Loucy (cell line): ENCODE measurements at regions not wholly inside any gene's neighbourhood (a gene's known extent, or its start where the extent isn't known, plus 50 kb on each side); places are given as distances from the start of the nearest gene placed in this dataset.

ENCODE experiments used
- EZH2phosphoT487 ChIP-seq: fragments of 200-600 bp; IDR thresholded peaks from 2 replicates; pipeline ENCODE4 v1.6.1; 2018; ENCODE audit warnings: antibody characterized with exemption, mild to moderate bottlenecking, moderate library complexity, borderline replicate concordance
- TF ChIP-seq, protein P1 (sequence below): fragments of 200-600 bp; sonication (generic); conservative IDR thresholded peaks from 2 replicates; pipeline ENCODE4 v1.5.1; 2014; ENCODE audit warnings: mild to moderate bottlenecking, antibody characterized with exemption, low read length

DNA sequence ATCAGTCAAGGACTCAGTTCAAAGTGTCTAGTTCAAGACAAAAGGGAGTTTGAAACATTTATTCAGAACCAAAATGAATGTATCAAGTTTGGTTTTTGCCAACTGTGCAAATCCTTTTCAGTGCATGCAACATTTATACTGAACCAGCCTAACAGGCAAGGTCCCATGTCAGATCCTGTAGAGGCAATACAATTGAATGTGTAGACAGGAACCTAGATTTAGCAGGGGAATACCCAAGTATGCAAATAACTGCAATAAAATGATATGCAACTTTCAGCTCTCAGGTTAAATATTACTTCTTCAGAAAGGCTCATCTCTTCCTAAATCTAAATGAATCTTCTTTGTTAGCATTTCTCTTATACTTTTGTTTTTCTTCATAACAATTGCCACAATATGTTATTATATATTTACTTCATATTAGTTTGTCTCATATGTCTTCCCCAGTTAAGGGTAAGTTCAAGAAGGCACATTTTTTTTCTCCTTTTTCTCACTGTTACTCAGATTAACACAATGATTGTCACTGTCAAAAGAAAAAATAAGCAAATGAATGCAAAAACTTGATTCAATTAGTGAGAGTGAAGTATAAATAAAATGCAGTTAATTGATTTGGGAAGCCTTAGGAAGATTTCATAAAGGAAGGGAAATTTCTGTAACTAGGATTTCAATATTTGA lies 163.9 kb upstream of the RASA1 start:
- TF ChIP-seq, protein P1, sequence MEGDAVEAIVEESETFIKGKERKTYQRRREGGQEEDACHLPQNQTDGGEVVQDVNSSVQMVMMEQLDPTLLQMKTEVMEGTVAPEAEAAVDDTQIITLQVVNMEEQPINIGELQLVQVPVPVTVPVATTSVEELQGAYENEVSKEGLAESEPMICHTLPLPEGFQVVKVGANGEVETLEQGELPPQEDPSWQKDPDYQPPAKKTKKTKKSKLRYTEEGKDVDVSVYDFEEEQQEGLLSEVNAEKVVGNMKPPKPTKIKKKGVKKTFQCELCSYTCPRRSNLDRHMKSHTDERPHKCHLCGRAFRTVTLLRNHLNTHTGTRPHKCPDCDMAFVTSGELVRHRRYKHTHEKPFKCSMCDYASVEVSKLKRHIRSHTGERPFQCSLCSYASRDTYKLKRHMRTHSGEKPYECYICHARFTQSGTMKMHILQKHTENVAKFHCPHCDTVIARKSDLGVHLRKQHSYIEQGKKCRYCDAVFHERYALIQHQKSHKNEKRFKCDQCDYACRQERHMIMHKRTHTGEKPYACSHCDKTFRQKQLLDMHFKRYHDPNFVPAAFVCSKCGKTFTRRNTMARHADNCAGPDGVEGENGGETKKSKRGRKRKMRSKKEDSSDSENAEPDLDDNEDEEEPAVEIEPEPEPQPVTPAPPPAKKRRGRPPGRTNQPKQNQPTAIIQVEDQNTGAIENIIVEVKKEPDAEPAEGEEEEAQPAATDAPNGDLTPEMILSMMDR, result no peak
- no peak for TF ChIP-seq EZH2phosphoT487
